Mucosa of stomach (tissue), 1 donor: ENCODE measurements at regions not wholly inside any gene's neighbourhood (a gene's known extent, or its start where the extent isn't known, plus 50 kb on each side); places are given as distances from the start of the nearest gene placed in this dataset.

Experiments
- H3K27me3 ChIP-seq: one replicate; pipeline ENCODE4 v1.7.0; 2013; ENCODE audit warnings: mild to moderate bottlenecking, low read length; ENCODE audit not compliant: control insufficient read depth, insufficient read depth
- H3K36me3 ChIP-seq: one replicate; pipeline ENCODE4 v1.7.0; 2013; ENCODE audit warnings: low read length; ENCODE audit not compliant: control insufficient read depth, insufficient read depth
- H3K4me1 ChIP-seq: one replicate; pipeline ENCODE4 v1.7.0; 2013; ENCODE audit warnings: mild to moderate bottlenecking, low read length; ENCODE audit not compliant: control insufficient read depth, insufficient read depth
- H3K4me3 ChIP-seq: one replicate; pipeline ENCODE4 v1.7.0; 2013; ENCODE audit warnings: low read length
- H3K9ac ChIP-seq: one replicate; pipeline ENCODE4 v1.7.0; 2013; ENCODE audit warnings: mild to moderate bottlenecking, low read length, moderate library complexity
- H3K9me3 ChIP-seq: one replicate; pipeline ENCODE4 v1.7.0; 2013; ENCODE audit warnings: mild to moderate bottlenecking, low read length, moderate library complexity; ENCODE audit not compliant: control insufficient read depth
- donor health status: Pancreatic carcinoma.

DNA sequence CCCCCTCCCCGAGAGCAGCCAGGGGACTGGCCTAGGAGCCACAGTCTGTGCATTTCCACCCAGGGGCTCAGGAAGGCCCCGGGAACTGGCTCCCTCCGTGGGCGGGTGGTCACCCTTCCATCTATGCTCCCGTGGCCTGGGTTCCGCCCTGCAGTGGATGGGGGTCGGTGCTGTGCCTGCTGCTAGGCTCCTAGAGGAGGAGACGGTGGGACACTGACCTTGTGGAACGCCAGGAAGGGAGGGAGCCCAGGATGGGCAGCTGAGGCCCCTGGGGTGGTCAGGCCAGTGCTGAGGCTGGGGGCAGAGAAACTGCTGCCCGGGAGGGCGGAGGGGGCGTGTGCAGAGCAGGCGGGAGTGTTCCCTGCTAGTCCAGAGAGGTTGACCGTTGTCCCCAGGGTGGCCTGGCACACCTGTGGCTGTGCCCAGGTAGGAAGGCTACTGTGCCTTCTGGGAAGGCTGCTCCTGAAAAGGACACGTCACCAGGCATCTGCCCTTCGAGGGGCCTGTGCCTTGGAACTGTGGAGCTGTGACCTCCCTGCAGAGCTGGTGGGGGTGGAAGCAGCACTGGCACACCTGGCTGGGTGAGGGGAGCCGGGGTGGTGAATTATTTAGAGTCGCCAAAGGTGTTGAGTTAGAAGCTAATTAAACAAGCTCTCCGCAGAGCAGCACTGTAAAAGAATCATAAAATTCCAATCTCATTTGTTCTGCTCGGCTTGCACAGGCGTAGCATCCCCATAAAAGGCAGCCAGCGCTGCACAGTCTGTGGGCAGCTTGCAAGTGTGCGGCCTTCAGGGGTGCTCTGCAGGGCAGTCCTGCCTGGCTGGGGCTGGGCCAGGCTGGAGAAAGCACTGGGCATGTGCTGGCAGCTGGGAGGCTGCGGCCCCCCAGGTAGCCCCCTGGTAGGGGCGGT, 145.1 kb downstream of the KIF26A start:
- H3K4me3 ChIP-seq: no peak overlapping the region
- H3K36me3 ChIP-seq: no peaks in the 10 kb centered on the region
- no peak overlapping the region for H3K9ac ChIP-seq
- H3K9me3 ChIP-seq: no peaks in the 10 kb centered on the region
- no peaks in the 10 kb centered on the region for H3K4me1 ChIP-seq
- peaks cover 7% of the 10 kb centered on the region for H3K27me3 ChIP-seq

DNA sequence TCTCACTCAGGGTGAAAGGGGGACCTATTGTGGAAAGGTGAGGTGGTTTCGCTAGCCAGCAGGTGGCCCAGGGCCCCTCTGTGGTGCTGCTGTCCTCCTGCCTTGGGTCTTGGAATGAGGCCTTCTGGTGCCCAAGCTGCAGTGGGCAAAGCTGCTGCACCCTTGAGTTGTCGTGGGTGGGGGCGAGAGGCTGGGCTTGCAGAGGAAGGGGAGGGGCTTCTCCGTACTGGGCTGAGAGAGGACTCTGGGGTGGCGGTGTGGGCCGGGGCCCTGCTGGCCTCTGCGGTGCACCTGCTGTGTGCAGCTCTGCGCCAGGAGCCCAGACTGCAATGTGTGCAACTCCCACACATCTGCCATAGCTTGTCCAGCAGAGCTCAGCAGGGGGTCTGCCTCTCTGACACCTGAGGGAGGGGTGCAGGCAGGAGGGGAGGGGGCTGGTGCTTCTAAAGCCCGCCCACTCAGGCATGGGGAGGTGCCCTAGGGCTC, 145.8 kb downstream of the KIF26A start:
- Histone ChIP-seq H3K9ac (no peak overlapping the region), H3K4me3 (no peak overlapping the region), H3K4me1 (no peaks in the 10 kb centered on the region), H3K9me3 (no peaks in the 10 kb centered on the region), H3K36me3 (no peaks in the 10 kb centered on the region), H3K27me3 (peaks cover 4% of the 10 kb centered on the region)

- H3K4me3 ChIP-seq: no peak overlapping the region
- H3K4me1 ChIP-seq: no peaks in the 10 kb centered on the region
- H3K9me3 ChIP-seq: no peaks in the 10 kb centered on the region
- H3K27me3 ChIP-seq: no peaks in the 10 kb centered on the region
- no peak overlapping the region for H3K9ac ChIP-seq
- H3K36me3 ChIP-seq: no peaks in the 10 kb centered on the region
Measured at GRCh38 chr14:104284636-104285507, 146.5 kb downstream of the KIF26A start.

- no peak overlapping the region for H3K4me3 ChIP-seq
- no peaks in the 10 kb centered on the region for H3K4me1 ChIP-seq
- no peaks in the 10 kb centered on the region for H3K9me3 ChIP-seq
- H3K36me3 ChIP-seq: no peaks in the 10 kb centered on the region
- H3K27me3 ChIP-seq: peaks cover under 1% of the 10 kb centered on the region
- H3K9ac ChIP-seq: no peak overlapping the region
Measured at GRCh38 chr14:104285508-104285840, 147.1 kb downstream of the KIF26A start.

DNA sequence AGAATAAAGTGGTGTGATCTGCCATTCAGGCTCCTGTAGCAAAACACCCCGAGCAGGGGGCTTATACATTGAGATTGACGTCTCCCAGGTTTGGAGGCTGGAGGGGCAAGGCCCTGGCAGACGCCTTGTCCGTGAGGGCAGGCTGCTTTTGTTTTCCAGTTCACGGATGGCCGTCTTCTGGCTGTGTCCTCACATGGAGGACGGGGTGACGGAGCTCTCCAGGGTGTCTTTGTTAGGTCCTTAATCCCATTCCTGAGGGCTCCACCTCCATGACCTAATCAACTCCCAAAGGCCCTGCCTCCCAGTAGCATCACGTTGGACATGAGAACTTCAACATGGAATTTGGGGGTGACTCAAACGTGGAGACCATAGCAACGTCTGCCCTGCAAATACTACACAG, 147.7 kb downstream of the KIF26A start:
- Histone ChIP-seq H3K27me3 (peaks cover 6% of the 10 kb centered on the region), H3K9me3 (no peaks in the 10 kb centered on the region)

DNA sequence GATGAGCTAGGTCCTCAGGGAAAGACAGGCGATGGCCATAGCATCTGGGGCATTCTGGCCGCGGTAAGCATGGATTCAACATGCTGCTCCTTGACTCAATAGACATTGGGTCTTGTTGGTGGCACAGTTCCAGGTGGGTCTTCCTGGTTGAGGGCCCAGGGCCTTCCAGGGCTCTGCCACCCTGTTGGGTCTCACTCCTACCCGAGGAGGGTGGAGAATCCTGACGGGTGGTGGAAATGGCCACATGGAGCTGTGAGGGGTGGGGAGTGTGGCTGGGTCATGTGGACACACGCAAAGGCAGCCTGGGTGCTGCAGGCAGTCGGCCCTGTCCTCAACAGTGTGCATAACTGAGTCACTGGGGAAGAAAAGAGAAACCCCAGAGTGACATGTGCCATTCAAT, 148.1 kb downstream of the KIF26A start:
- Histone ChIP-seq H3K36me3 (no peaks in the 10 kb centered on the region), H3K27me3 (peaks cover 7% of the 10 kb centered on the region), H3K9ac (no peak overlapping the region), H3K4me1 (no peaks in the 10 kb centered on the region), H3K4me3 (no peak overlapping the region), H3K9me3 (no peaks in the 10 kb centered on the region)

More for the DNA sequence above, 147.7 kb downstream of the KIF26A start:
- Histone ChIP-seq H3K4me1 (no peaks in the 10 kb centered on the region), H3K9ac (no peak overlapping the region), H3K4me3 (no peak overlapping the region), H3K36me3 (no peaks in the 10 kb centered on the region)

- Histone ChIP-seq H3K4me3 (no peak overlapping the region), H3K9ac (no peak overlapping the region), H3K9me3 (no peaks in the 10 kb centered on the region), H3K4me1 (no peaks in the 10 kb centered on the region), H3K36me3 (no peaks in the 10 kb centered on the region), H3K27me3 (peaks cover 12% of the 10 kb centered on the region)
Measured at GRCh38 chr14:104287301-104288009, 149.1 kb downstream of the KIF26A start.

DNA sequence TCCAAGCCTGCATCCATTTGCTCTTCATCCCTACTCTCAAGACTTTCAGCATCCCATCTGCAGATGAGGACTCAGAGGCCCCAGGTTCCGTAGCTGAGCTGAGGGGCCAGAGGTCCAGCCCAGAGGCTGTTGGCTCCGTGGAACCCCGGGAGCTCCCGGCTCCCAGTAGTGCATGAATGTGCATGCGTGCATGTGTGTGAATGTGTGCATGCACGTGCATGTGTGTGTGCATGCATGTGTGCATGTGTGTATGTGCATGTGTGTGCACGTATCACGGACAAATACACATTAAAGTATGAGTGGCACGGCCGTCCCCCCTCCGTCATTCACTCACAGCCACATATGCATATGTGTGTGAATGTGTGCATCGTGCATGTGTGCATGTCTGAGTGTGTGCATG, 149.9 kb downstream of the KIF26A start:
- H3K9me3 ChIP-seq: no peaks in the 10 kb centered on the region
- H3K4me3 ChIP-seq: no peak overlapping the region
- peaks cover 13% of the 10 kb centered on the region for H3K27me3 ChIP-seq
- no peak overlapping the region for H3K9ac ChIP-seq
- no peaks in the 10 kb centered on the region for H3K4me1 ChIP-seq
- no peaks in the 10 kb centered on the region for H3K36me3 ChIP-seq

GRCh38 chr14:104289507-104289906, 151.1 kb downstream of the KIF26A start:
- H3K4me1 ChIP-seq: no peaks in the 10 kb centered on the region
- H3K36me3 ChIP-seq: no peaks in the 10 kb centered on the region
- no peaks in the 10 kb centered on the region for H3K9me3 ChIP-seq
- H3K9ac ChIP-seq: no peak overlapping the region
- H3K4me3 ChIP-seq: no peak overlapping the region
- H3K27me3 ChIP-seq: peaks cover 16% of the 10 kb centered on the region

DNA sequence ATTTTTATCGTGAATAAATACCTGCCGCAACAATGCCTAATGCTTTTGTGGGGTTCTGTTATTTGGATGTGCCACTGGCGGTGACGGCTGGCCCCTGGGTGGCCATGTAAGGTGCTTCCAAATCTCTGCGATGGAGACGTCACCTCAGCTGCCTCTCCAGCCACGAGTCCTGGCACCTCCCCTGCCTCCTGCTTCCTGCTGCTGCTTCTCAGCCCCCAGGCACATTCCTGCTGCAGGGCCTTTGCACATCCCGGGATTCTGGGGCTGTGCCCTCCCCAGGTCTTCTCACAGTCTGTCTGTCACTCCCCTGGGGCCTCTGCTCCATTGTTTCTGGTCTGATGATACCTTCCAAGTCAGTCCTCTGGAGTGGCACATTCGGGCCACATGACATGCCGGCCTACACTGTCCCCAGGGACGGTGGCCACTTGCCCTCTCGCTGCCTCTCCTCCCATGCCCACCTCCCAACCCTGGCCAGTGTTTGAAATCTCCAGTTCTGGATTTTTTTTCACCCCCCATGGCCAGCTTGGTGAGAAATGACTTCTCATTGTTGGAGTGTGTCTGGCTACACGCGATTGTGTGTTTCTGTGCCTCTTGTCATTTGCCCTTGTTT, 151.8 kb downstream of the KIF26A start:
- no peaks in the 10 kb centered on the region for H3K36me3 ChIP-seq
- no peak overlapping the region for H3K4me3 ChIP-seq
- H3K9me3 ChIP-seq: no peaks in the 10 kb centered on the region
- H3K27me3 ChIP-seq: peaks cover 16% of the 10 kb centered on the region
- H3K4me1 ChIP-seq: no peaks in the 10 kb centered on the region
- H3K9ac ChIP-seq: no peak overlapping the region

DNA sequence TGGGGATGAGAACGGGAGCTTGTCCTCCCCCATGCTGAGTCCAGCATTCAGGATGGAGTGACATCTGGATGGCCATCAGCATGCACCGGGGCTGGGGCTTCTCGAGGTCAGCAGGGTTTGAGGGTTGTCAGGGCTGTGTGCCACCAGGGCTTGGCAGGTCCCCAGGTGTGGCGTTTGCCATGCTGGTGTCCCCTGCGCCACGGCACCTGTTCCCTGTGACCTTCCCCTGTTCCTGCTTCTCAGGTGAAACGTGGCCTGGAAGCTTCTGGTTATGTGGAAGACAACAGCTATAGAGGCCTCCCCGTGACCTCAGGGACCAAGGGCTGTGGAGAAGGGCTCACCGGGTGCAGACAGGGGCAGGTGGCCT, 152.4 kb downstream of the KIF26A start:
- H3K9ac ChIP-seq: no peak overlapping the region
- no peaks in the 10 kb centered on the region for H3K9me3 ChIP-seq
- no peaks in the 10 kb centered on the region for H3K36me3 ChIP-seq
- peaks cover 16% of the 10 kb centered on the region for H3K27me3 ChIP-seq
- H3K4me3 ChIP-seq: no peak overlapping the region
- H3K4me1 ChIP-seq: no peaks in the 10 kb centered on the region
